Epithelial cell of prostate (primary cell): ENCODE measurements at regions not wholly inside any gene's neighbourhood (a gene's known extent, or its start where the extent isn't known, plus 50 kb on each side); places are given as distances from the start of the nearest gene placed in this dataset.

Experiments used
- DNase-seq: peaks from one replicate; pipeline ENCODE4 v3.0.0-alpha.2; 2011; ENCODE audit warnings: low read depth, low spot score
- H3K27ac ChIP-seq: fragments of 450-650 bp; 2 replicates; pipeline ENCODE4 v1.5.1; 2017; ENCODE audit warnings: mild to moderate bottlenecking

- DNase-seq = no peak
Measured at GRCh38 chr7:36085096-36085495, 68.0 kb upstream of the EEPD1 start.

GRCh38 chr7:36086571-36086970 lies 66.5 kb upstream of the EEPD1 start:
- no peak for DNase-seq
- H3K27ac ChIP-seq = no peak overlapping the region

More at GRCh38 chr7:36085096-36085495, 68.0 kb upstream of the EEPD1 start:
- no peak overlapping the region for H3K27ac ChIP-seq

- H3K27ac ChIP-seq = no peak overlapping the region
- no peak for DNase-seq
Measured at GRCh38 chr7:36088553-36088952, 64.5 kb upstream of the EEPD1 start.

GRCh38 chr7:36088966-36089365 lies 64.1 kb upstream of the EEPD1 start:
- DNase-seq = no peak
- no peak overlapping the region for H3K27ac ChIP-seq

GRCh38 chr7:36090976-36091873 lies 61.8 kb upstream of the EEPD1 start:
- no peak for DNase-seq
- H3K27ac ChIP-seq = no peak overlapping the region

GRCh38 chr7:36091874-36092176 lies 61.2 kb upstream of the EEPD1 start:
- no peak overlapping the region for H3K27ac ChIP-seq
- no peak for DNase-seq

- no peak for DNase-seq
- H3K27ac ChIP-seq = no peak overlapping the region
Measured at GRCh38 chr7:36092221-36092771, 60.8 kb upstream of the EEPD1 start.

GRCh38 chr7:36096460-36097095 lies 56.5 kb upstream of the EEPD1 start:
- DNase-seq = no peak
- no peak overlapping the region for H3K27ac ChIP-seq

GRCh38 chr7:36098096-36098495 lies 55.0 kb upstream of the EEPD1 start:
- DNase-seq = no peak
- H3K27ac ChIP-seq = no peak overlapping the region

GRCh38 chr7:36100226-36100625 lies 52.8 kb upstream of the EEPD1 start:
- no peak for DNase-seq
- no peak overlapping the region for H3K27ac ChIP-seq

- DNase-seq = no peak
- no peak overlapping the region for H3K27ac ChIP-seq
Measured at GRCh38 chr7:36100634-36101033, 52.4 kb upstream of the EEPD1 start.
